IMR-90 (cell line): ENCODE measurements at regions not wholly inside any gene's neighbourhood (a gene's known extent, or its start where the extent isn't known, plus 50 kb on each side); places are given as distances from the start of the nearest gene placed in this dataset.

Experiments
- ATAC-seq: fragments of 200-7000 bp; cut with Tn5 transposase; 2 replicates; pipeline ENCODE4 v1.9.1; 2020; ENCODE audit warnings: low read depth, mild to moderate bottlenecking, moderate library complexity
- BruUV-seq: library from RNA; stranded (reverse); fragments of 400-500 nt; replicated peaks from 2 replicates; lab custom pipeline; 2021; lab: Mats Ljungman, UMichigan
- CTCF ChIA-PET: fragments of 300-600 bp; formaldehyde crosslinking; extraction: SDS; loops from one replicate; lab custom pipeline; 2021; ENCODE audit warnings: antibody characterized with exemption; lab: Yijun Ruan, JAX
- POLR2A ChIA-PET: fragments of 300-600 bp; sonication (Branson Sonifier 250); formaldehyde crosslinking; loops from one replicate; lab custom pipeline; 2022; ENCODE audit warnings: antibody characterized with exemption; ENCODE audit not compliant: unreplicated experiment; lab: Charles Lee
- DNase-seq: peaks from one replicate; pipeline ENCODE4 v3.0.0; 2013
- H2AFZ ChIP-seq: replicated peaks from 2 replicates; pipeline ENCODE3; 2013; ENCODE audit warnings: low read length, mild to moderate bottlenecking; ENCODE audit not compliant: poor library complexity
- H2AK5ac ChIP-seq: 2 replicates; pipeline ENCODE4 v1.6.1; 2013; ENCODE audit warnings: low read depth, low read length, inconsistent platforms
- H2AK9ac ChIP-seq: replicated peaks from 2 replicates; pipeline ENCODE3; 2013; ENCODE audit warnings: mild to moderate bottlenecking, low read depth, low read length, moderate library complexity; ENCODE audit not compliant: poor library complexity
- H2BK120ac ChIP-seq: 2 replicates; pipeline ENCODE4 v1.6.1; 2013; ENCODE audit warnings: low read depth, low read length, inconsistent platforms
- H2BK15ac ChIP-seq: 3 replicates; pipeline ENCODE4 v1.6.1; 2013; ENCODE audit warnings: low read depth, low read length, inconsistent platforms
- H2BK20ac ChIP-seq: 2 replicates; pipeline ENCODE4 v1.6.1; 2013; ENCODE audit warnings: low read depth, mild to moderate bottlenecking, inconsistent platforms, low read length, moderate library complexity
- H2BK5ac ChIP-seq: 2 replicates; pipeline ENCODE4 v1.6.1; 2013; ENCODE audit warnings: mild to moderate bottlenecking, low read depth, low read length, inconsistent platforms; ENCODE audit not compliant: poor library complexity, severe bottlenecking
- H3K14ac ChIP-seq: replicated peaks from 2 replicates; pipeline ENCODE4 v1.6.1; 2013; ENCODE audit warnings: low read depth, low read length, inconsistent platforms
- H3K18ac ChIP-seq: 2 replicates; pipeline ENCODE4 v1.6.1; 2013; ENCODE audit warnings: low read depth, low read length, control low read depth
- H3K23ac ChIP-seq: 2 replicates; pipeline ENCODE4 v1.6.1; 2013; ENCODE audit warnings: low read depth, low read length, inconsistent platforms
- H3K27ac ChIP-seq: 2 replicates; pipeline ENCODE4 v1.5.1; 2013; ENCODE audit warnings: mild to moderate bottlenecking, control low read depth, low read length; ENCODE audit not compliant: insufficient read depth
- H3K27me3 ChIP-seq: 2 replicates; pipeline ENCODE4 v1.6.1; 2013; ENCODE audit warnings: low read length; ENCODE audit not compliant: control insufficient read depth, insufficient read depth
- H3K36me3 ChIP-seq: 2 replicates; pipeline ENCODE4 v1.6.1; 2013; ENCODE audit warnings: low read length, mixed read lengths; ENCODE audit not compliant: control insufficient read depth, insufficient read depth
- H3K4ac ChIP-seq: 2 replicates; pipeline ENCODE4 v1.6.1; 2013; ENCODE audit warnings: low read depth, low read length, inconsistent platforms
- H3K4me1 ChIP-seq: 2 replicates; pipeline ENCODE4 v1.6.1; 2013; ENCODE audit warnings: low read length, mixed read lengths; ENCODE audit not compliant: control insufficient read depth, insufficient read depth
- H3K4me2 ChIP-seq: 2 replicates; pipeline ENCODE4 v1.6.1; 2013; ENCODE audit warnings: low read depth, mild to moderate bottlenecking, control low read depth, low read length, moderate library complexity
- H3K4me3 ChIP-seq: 2 replicates; pipeline ENCODE4 v1.5.1; 2013; ENCODE audit warnings: low read depth, mild to moderate bottlenecking, control low read depth, low read length, moderate library complexity; ENCODE audit not compliant: insufficient read depth
- H3K56ac ChIP-seq: 2 replicates; pipeline ENCODE4 v1.6.1; 2013; ENCODE audit warnings: low read length, inconsistent platforms; ENCODE audit not compliant: insufficient read depth; ENCODE audit errors: extremely low read depth
- H3K79me1 ChIP-seq, 2 experiments: 2 replicates each; pipeline ENCODE4 v1.6.1; 2013; ENCODE audit warnings: low read length in 2 of 2, inconsistent platforms in 1 of 2, low read depth in 1 of 2
- H3K9ac ChIP-seq: 2 replicates; pipeline ENCODE4 v1.6.1; 2013; ENCODE audit warnings: low read depth, low read length, control low read depth
- H3K9me1 ChIP-seq: 2 replicates; pipeline ENCODE4 v1.6.1; 2013; ENCODE audit warnings: low read length, inconsistent platforms; ENCODE audit not compliant: insufficient read depth
- H3K9me3 ChIP-seq: 2 replicates; pipeline ENCODE4 v1.6.1; 2013; ENCODE audit warnings: low read length; ENCODE audit not compliant: control insufficient read depth, insufficient read depth
- H4K20me1 ChIP-seq: 2 replicates; pipeline ENCODE4 v1.6.1; 2013; ENCODE audit warnings: low read length, inconsistent platforms; ENCODE audit not compliant: insufficient read depth
- H4K5ac ChIP-seq: 2 replicates; pipeline ENCODE4 v1.6.1; 2013; ENCODE audit warnings: mild to moderate bottlenecking, low read depth, low read length, control low read depth
- H4K8ac ChIP-seq, 2 experiments: 2 replicates each; pipeline ENCODE4 v1.6.1; 2013; ENCODE audit warnings: low read depth in 2 of 2, low read length in 2 of 2, control low read depth in 1 of 2, inconsistent platforms in 1 of 2
- H4K91ac ChIP-seq: 2 replicates; pipeline ENCODE4 v1.6.1; 2013; ENCODE audit warnings: low read depth, low read length, inconsistent platforms; ENCODE audit not compliant: insufficient read depth
- BHLHE40 ChIP-seq: fragments of 150-350 bp; IDR thresholded peaks from 2 replicates; pipeline ENCODE4 v1.6.1; 2016; ENCODE audit warnings: mild to moderate bottlenecking, low read depth, low read length
- CEBPB ChIP-seq: IDR thresholded peaks from 2 replicates; pipeline ENCODE4 v1.6.1; 2012; ENCODE audit warnings: low read depth, low read length, improper control_type of control experiment
- FOS ChIP-seq: fragments of 150-350 bp; IDR thresholded peaks from 2 replicates; pipeline ENCODE4 v1.6.1; 2016; ENCODE audit warnings: low read depth, low read length
- MAFK ChIP-seq: IDR thresholded peaks from 2 replicates; pipeline ENCODE4 v1.6.1; 2012; ENCODE audit warnings: low read depth, low read length, improper control_type of control experiment
- MAZ ChIP-seq: IDR thresholded peaks from 2 replicates; pipeline ENCODE4 v1.6.1; 2012; ENCODE audit warnings: low read depth, mild to moderate bottlenecking, low read length, improper control_type of control experiment, moderate library complexity, borderline replicate concordance
- MXI1 ChIP-seq: IDR thresholded peaks from 2 replicates; pipeline ENCODE4 v1.6.1; 2012; ENCODE audit warnings: low read depth, mild to moderate bottlenecking, low read length, moderate library complexity, borderline replicate concordance
- NFE2L2 ChIP-seq: fragments of 150-350 bp; IDR thresholded peaks from 2 replicates; pipeline ENCODE4 v1.6.1; 2016; ENCODE audit warnings: low read depth, mild to moderate bottlenecking, low read length
- POLR2A ChIP-seq: IDR thresholded peaks from 2 replicates; pipeline ENCODE4 v1.6.1; 2012; ENCODE audit warnings: mild to moderate bottlenecking, low read depth, low read length
- RAD21 ChIP-seq: IDR thresholded peaks from 2 replicates; pipeline ENCODE4 v1.6.1; 2012; ENCODE audit warnings: low read length, improper control_type of control experiment
- RFX5 ChIP-seq: IDR thresholded peaks from 2 replicates; pipeline ENCODE4 v1.8.0; 2012; ENCODE audit warnings: low read depth, mild to moderate bottlenecking, low read length, moderate library complexity
- SMC3 ChIP-seq: fragments of 150-350 bp; IDR thresholded peaks from 2 replicates; pipeline ENCODE4 v1.6.1; 2016; ENCODE audit warnings: low read depth, mild to moderate bottlenecking, antibody characterized with exemption, low read length, moderate library complexity
- dilution Hi-C: fragments of 300-500 bp; cut with HindIII; formaldehyde crosslinking; loops from one replicate; pipeline ENCODE4 v1.14.3; 2018; ENCODE audit warnings: low sequenced_read_pairs; ENCODE audit not compliant: unreplicated experiment
- in situ Hi-C: fragments of 300-500 bp; cut with MboI; formaldehyde crosslinking; loops from 3 replicates; pipeline ENCODE4 v1.14.3; 2019; ENCODE audit warnings: low sequenced_read_pairs, inconsistent platforms, mixed read lengths
- intact Hi-C: fragments of 100-400 bp; cut with micrococcal nuclease; formaldehyde crosslinking; loops from 2 replicates; pipeline ENCODE4 v1.10.0; 2022
- TF ChIP-seq, protein P1 (sequence below): conservative IDR thresholded peaks from 2 replicates; pipeline ENCODE4 v1.5.1; 2012; ENCODE audit warnings: mild to moderate bottlenecking, low read depth, low read length, improper control_type of control experiment

DNA sequence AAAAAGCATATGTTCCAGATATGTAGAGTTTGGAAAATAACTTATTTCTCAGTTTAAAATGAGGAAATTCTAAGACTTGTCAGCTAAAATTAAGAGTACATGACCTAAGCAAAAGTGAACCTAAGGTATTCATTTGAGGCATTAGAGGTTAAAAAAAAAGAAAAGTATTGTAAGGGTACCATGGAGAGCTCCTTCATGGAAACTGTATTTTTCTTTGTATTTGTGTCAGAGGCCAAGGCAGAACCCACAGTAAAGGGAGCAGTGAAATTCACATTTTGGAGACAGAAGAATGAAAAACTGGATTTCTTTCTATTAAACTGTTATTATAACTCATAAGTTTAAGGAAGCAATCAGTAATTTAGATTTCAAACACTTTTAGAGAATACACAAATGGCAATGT is 1494.8 kb downstream of the KCNT2 start:
- Histone ChIP-seq H2BK120ac (no peak overlapping the region), H3K79me1 (no peaks in the 10 kb centered on the region), H3K4me2 (no peak overlapping the region), H3K4me3 (no peak overlapping the region), H3K9me3 (no peaks in the 10 kb centered on the region), H3K18ac (no peak overlapping the region), H3K56ac (no peak overlapping the region), H3K27ac (no peak overlapping the region), H3K4ac (no peak overlapping the region), H3K9ac (no peak overlapping the region), H2AK5ac (no peak overlapping the region), H2AFZ (no peak overlapping the region), H3K36me3 (no peaks in the 10 kb centered on the region), H2BK5ac (no peak overlapping the region), H2BK20ac (no peak overlapping the region), H3K23ac (no peak overlapping the region), H4K8ac (no peak overlapping the region), H2AK9ac (no peak overlapping the region), H2BK15ac (no peak overlapping the region), H4K5ac (no peak overlapping the region), H4K20me1 (no peaks in the 10 kb centered on the region), H3K14ac (no peak overlapping the region), H3K27me3 (no peaks in the 10 kb centered on the region), H3K4me1 (no peaks in the 10 kb centered on the region), H4K91ac (no peak overlapping the region), H3K9me1 (no peaks in the 10 kb centered on the region)
- dilution Hi-C loops: no loop called here
- ChIA-PET CTCF (interaction anchor here (0.6 kb wide), 1 partner anchor 116 kb away, joined by 6 read pairs; no protein-coding TSS in a partner anchor), POLR2A (no interaction called here)
- ATAC-seq (no peak), DNase-seq (no peak)
- in situ Hi-C loops: no loop called here
- intact Hi-C loops: no loop called here
- no TSS peak for BruUV-seq
- TF ChIP-seq RAD21 (no peak), MXI1 (no peak), SMC3 (no peak), MAZ (no peak), BHLHE40 (no peak), RFX5 (no peak), CEBPB (no peak), FOS (no peak), NFE2L2 (no peak), MAFK (no peak), POLR2A (no peak)
- TF ChIP-seq, protein P1, sequence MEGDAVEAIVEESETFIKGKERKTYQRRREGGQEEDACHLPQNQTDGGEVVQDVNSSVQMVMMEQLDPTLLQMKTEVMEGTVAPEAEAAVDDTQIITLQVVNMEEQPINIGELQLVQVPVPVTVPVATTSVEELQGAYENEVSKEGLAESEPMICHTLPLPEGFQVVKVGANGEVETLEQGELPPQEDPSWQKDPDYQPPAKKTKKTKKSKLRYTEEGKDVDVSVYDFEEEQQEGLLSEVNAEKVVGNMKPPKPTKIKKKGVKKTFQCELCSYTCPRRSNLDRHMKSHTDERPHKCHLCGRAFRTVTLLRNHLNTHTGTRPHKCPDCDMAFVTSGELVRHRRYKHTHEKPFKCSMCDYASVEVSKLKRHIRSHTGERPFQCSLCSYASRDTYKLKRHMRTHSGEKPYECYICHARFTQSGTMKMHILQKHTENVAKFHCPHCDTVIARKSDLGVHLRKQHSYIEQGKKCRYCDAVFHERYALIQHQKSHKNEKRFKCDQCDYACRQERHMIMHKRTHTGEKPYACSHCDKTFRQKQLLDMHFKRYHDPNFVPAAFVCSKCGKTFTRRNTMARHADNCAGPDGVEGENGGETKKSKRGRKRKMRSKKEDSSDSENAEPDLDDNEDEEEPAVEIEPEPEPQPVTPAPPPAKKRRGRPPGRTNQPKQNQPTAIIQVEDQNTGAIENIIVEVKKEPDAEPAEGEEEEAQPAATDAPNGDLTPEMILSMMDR: no peak
